ENCODE measurements at regions not wholly inside any gene's neighbourhood (a gene's known extent, or its start where the extent isn't known, plus 50 kb on each side); places are given as distances from the start of the nearest gene placed in this dataset.

DNA sequence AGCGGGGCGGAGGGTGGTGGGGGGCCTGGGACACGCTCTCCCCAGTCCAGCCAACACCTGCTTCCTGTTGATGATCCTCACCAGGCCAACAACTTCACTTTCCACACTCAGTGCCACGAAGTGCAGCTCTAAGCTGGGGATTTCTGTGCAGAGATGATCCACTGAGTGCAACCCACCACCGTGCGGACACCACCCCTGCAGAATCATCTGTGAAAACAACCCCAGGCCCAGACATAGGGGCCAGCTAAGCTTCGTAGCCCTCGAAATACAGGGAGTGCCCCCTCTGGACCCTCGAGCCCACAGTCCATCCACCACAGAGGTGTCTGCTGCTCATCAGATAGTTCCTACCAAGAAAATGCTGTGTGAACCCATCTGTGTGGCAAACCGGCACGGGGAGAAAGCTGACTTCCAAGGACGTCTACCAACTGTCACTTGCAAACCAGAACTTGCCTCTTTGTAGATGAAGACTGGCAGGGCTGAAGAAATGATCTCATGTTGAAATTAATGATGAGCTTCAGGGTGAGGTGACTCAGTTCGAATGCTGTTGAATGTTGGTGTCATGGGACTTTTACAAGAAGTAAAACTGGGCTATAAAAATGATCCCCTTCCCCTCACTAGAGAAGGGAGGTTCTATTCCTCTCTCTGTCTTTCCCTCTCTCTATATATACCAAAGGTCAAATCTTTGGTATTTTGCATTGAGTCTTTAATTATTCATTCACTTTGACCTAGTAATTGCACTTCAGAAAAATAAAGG lies 73.4 kb downstream of the MYEOV start:
- DNase-seq: peak in 1 of 3 donors; percentile 39
- Histone ChIP-seq H3K27me3 (no peaks in the 10 kb centered on the region), H3K4me3 (no peak overlapping the region), H3K9me3 (no peaks in the 10 kb centered on the region), H3K27ac (no peak overlapping the region), H3K36me3 (no peaks in the 10 kb centered on the region), H3K4me1 (no peaks in the 10 kb centered on the region)
- TF ChIP-seq POLR2A (IDR thresholded peaks at IDR 0.05): no peak
- TF ChIP-seq CTCF (IDR thresholded peaks at IDR 0.05): no peak

DNA sequence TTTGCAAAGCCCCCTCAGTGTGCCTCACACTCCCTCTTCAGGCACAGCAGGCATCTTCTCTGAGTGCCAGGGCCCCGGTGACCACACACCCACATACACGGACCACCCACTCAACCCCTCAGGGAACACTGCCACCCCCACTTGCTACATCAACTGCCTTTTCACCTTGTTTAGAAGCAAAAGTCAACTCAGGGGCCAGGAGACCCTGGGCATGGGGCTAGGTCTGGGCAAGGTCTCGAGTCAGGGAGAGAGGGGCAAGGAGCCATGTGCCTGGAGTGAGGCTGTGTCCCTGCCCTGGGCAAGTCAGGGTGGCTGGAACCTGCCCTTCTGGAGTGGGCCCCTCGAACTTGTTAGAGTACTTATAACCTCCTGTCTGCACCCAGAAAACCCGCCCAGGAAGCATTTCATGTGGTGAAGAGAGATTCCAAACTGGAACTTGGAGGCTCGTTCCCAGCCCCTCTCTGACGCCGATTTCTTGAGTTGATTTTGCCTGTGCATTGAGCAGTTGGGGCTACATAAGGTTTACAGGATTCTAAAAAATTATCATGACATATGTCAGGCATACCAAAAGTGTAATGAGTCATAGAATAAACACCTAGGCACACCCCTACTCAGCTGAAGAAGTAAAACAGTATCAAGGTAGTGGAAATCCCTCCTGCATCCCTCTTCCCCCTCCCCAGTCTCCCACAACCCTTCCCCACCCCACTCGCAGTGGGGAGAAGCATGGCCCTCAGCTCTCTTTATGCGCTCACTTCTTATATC lies 74.3 kb downstream of the MYEOV start:
- H3K36me3 ChIP-seq: no peaks in the 10 kb centered on the region
- no peak overlapping the region for H3K4me3 ChIP-seq
- H3K4me1 ChIP-seq: no peaks in the 10 kb centered on the region
- TF ChIP-seq POLR2A (IDR thresholded peaks at IDR 0.05): no peak
- no peak for TF ChIP-seq CTCF (IDR thresholded peaks at IDR 0.05)
- no peak overlapping the region for H3K27ac ChIP-seq
- H3K27me3 ChIP-seq: no peaks in the 10 kb centered on the region
- no peaks in the 10 kb centered on the region for H3K9me3 ChIP-seq
- DNase-seq: peak in 1 of 3 donors; percentile 37

DNA sequence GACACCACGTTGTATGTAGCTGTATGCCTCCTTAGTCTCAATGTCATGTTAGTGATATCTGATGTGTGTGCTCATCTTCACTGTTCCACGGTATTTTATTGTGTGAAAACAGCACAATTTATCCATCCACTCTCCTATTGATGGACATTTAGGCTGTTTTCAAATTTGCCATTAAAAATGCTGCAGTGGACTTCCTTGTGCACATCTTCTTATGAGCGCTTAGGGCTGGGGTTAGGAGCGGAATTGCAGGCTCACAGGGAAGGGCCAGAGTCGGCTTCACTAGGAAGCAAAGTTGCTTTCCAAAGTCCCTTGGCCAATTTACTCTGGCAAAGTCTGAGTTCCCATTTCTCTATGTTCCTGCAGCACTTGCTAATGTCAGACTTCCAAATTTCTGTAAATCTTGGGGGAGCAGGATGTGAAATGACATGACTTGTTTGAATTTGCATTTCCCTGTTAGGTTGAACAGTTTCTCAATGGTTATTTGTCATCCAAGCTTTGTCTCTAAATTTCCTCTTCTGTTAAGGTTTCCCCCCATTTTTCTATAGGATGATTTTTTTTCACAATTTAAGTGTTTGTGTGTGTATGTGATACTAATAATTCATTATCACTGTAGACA lies 75.4 kb downstream of the MYEOV start:
- Histone ChIP-seq H3K27ac (no peak overlapping the region), H3K9me3 (no peaks in the 10 kb centered on the region), H3K4me3 (no peak overlapping the region), H3K4me1 (peaks cover 0 to 7% (median 0%) of the 10 kb centered on the region in 4 donors), H3K36me3 (no peaks in the 10 kb centered on the region), H3K27me3 (no peaks in the 10 kb centered on the region)
- TF ChIP-seq CTCF (IDR thresholded peaks at IDR 0.05): no peak
- TF ChIP-seq POLR2A (IDR thresholded peaks at IDR 0.05): no peak
- no peak for DNase-seq

GRCh38 chr11:69369945-69370344 lies 76.0 kb downstream of the MYEOV start:
- Histone ChIP-seq H3K27ac (no peak overlapping the region), H3K36me3 (no peaks in the 10 kb centered on the region), H3K9me3 (no peaks in the 10 kb centered on the region), H3K4me3 (no peak overlapping the region), H3K27me3 (no peaks in the 10 kb centered on the region), H3K4me1 (peaks cover 0 to 11% (median 0%) of the 10 kb centered on the region in 4 donors)
- no peak for DNase-seq
- TF ChIP-seq POLR2A (IDR thresholded peaks at IDR 0.05): no peak
- TF ChIP-seq CTCF (IDR thresholded peaks at IDR 0.05): no peak

- Histone ChIP-seq H3K27me3 (no peaks in the 10 kb centered on the region), H3K4me1 (peaks cover 0 to 21% (median 0%) of the 10 kb centered on the region in 4 donors), H3K9me3 (no peaks in the 10 kb centered on the region), H3K4me3 (no peak overlapping the region), H3K36me3 (no peaks in the 10 kb centered on the region), H3K27ac (no peak overlapping the region)
- no peak for DNase-seq
- TF ChIP-seq CTCF (IDR thresholded peaks at IDR 0.05) (no peak), POLR2A (IDR thresholded peaks at IDR 0.05) (no peak)
Measured at GRCh38 chr11:69370984-69371709, 77.2 kb downstream of the MYEOV start.

All from Peyer's patch (tissue), 4 donors.